Umbilical cord (tissue), 1 donor: ENCODE measurements at regions not wholly inside any gene's neighbourhood (a gene's known extent, or its start where the extent isn't known, plus 50 kb on each side); places are given as distances from the start of the nearest gene placed in this dataset.
A peak's percentile ranks its signal among the peaks of the same experiment; 100 is the strongest.

Experiments used
- DNase-seq: peaks from one replicate; pipeline ENCODE4 v3.0.0-alpha.2; 2015; ENCODE audit warnings: low spot score

GRCh38 chr9:115983366-115983765 lies 170.2 kb upstream of the PAPPA start:
- DNase-seq = no peak

- DNase-seq = no peak
These were observed 167.9 kb upstream of the PAPPA start for GRCh38 chr9:115985657-115986056.

GRCh38 chr9:115986508-115986907 lies 167.1 kb upstream of the PAPPA start:
- DNase-seq = no peak

GRCh38 chr9:115988701-115989100 lies 164.9 kb upstream of the PAPPA start:
- no peak for DNase-seq

- no peak for DNase-seq
These were observed 163.8 kb upstream of the PAPPA start for GRCh38 chr9:115989831-115990230.

- DNase-seq = no peak
These were observed 160.8 kb upstream of the PAPPA start for GRCh38 chr9:115992834-115993233.

- DNase-seq = peak; percentile 14
These were observed 155.7 kb upstream of the PAPPA start for GRCh38 chr9:115997923-115998322.

- DNase-seq = no peak
These were observed 154.9 kb upstream of the PAPPA start for GRCh38 chr9:115998666-115999065.

- DNase-seq = no peak
These were observed 154.1 kb upstream of the PAPPA start for GRCh38 chr9:115999498-115999897.

GRCh38 chr9:116000748-116001329 lies 152.8 kb upstream of the PAPPA start:
- DNase-seq = no peak

GRCh38 chr9:116002181-116002580 lies 151.4 kb upstream of the PAPPA start:
- DNase-seq = no peak

GRCh38 chr9:116002624-116003023 lies 151.0 kb upstream of the PAPPA start:
- DNase-seq = no peak

- no peak for DNase-seq
These were observed 150.2 kb upstream of the PAPPA start for GRCh38 chr9:116003397-116003796.

- peak; percentile 42 for DNase-seq
These were observed 148.4 kb upstream of the PAPPA start for GRCh38 chr9:116005205-116005604.

- no peak for DNase-seq
These were observed 145.8 kb upstream of the PAPPA start for GRCh38 chr9:116007824-116008223.

- DNase-seq = no peak
These were observed 145.3 kb upstream of the PAPPA start for GRCh38 chr9:116008278-116008677.

- DNase-seq = no peak
These were observed 144.2 kb upstream of the PAPPA start for GRCh38 chr9:116009420-116009819.

- DNase-seq = no peak
These were observed 137.7 kb upstream of the PAPPA start for GRCh38 chr9:116015855-116016254.

GRCh38 chr9:116020146-116020545 lies 133.4 kb upstream of the PAPPA start:
- no peak for DNase-seq

- DNase-seq = no peak
These were observed 132.8 kb upstream of the PAPPA start for GRCh38 chr9:116020801-116021200.

GRCh38 chr9:116027096-116027495 lies 126.5 kb upstream of the PAPPA start:
- no peak for DNase-seq

GRCh38 chr9:116027511-116027910 lies 126.1 kb upstream of the PAPPA start:
- DNase-seq = no peak

GRCh38 chr9:116027951-116028350 lies 125.6 kb upstream of the PAPPA start:
- no peak for DNase-seq

- no peak for DNase-seq
These were observed 123.1 kb upstream of the PAPPA start for GRCh38 chr9:116030517-116030916.
